ENCODE measurements at regions not wholly inside any gene's neighbourhood (a gene's known extent, or its start where the extent isn't known, plus 50 kb on each side); places are given as distances from the start of the nearest gene placed in this dataset.
A peak's percentile ranks its signal among the peaks of the same experiment; 100 is the strongest.

DNA sequence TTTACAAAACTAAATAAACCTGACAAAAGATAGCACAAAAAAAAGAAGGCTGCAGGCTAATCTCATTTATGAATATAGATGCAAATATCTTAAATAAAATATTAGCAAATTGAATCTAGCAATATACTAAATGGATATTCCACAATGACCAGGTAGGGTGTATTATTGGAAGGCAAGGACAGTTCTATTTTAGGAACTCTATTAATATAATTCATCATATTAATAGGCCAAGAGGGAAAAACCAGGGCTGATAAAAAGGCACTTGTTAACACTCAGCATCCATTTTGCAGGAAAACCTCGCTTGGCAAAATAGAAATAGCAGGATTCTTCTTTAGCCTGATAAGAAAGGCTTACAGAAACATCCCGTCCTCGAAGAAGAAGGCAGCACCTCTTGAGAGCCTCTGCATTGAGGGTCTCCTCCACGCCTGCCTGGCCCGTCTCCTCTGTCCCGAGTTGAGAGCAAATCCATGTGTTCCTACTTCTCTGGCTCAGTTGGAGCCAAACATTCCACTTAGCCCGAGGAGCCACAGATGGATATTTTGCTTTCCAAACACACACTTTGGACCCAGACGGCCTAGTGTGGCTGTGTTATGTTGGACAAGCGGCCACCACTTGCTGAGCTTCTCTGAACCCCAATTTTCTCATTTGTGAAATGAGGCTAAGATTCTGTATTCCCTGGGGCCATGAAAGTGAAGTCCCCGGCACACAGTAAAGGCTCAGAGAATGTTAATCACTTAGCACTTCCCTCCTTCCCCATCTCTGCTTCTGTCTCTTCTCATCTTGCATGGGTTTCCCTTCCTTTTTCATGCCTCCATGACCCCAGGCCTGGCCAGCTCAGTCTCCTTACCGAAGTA is 181.8 kb upstream of the MVB12B start:
- TF ChIP-seq, protein P1, sequence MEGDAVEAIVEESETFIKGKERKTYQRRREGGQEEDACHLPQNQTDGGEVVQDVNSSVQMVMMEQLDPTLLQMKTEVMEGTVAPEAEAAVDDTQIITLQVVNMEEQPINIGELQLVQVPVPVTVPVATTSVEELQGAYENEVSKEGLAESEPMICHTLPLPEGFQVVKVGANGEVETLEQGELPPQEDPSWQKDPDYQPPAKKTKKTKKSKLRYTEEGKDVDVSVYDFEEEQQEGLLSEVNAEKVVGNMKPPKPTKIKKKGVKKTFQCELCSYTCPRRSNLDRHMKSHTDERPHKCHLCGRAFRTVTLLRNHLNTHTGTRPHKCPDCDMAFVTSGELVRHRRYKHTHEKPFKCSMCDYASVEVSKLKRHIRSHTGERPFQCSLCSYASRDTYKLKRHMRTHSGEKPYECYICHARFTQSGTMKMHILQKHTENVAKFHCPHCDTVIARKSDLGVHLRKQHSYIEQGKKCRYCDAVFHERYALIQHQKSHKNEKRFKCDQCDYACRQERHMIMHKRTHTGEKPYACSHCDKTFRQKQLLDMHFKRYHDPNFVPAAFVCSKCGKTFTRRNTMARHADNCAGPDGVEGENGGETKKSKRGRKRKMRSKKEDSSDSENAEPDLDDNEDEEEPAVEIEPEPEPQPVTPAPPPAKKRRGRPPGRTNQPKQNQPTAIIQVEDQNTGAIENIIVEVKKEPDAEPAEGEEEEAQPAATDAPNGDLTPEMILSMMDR (IDR thresholded peaks at IDR 0.05; ENCODE audit: low read depth, low read length, missing control alignments): no peak
- DNase-seq (ENCODE audit: low read depth): no peak
- H3K4me3 ChIP-seq (ENCODE audit: low read depth, low read length): no peak overlapping the region

DNA sequence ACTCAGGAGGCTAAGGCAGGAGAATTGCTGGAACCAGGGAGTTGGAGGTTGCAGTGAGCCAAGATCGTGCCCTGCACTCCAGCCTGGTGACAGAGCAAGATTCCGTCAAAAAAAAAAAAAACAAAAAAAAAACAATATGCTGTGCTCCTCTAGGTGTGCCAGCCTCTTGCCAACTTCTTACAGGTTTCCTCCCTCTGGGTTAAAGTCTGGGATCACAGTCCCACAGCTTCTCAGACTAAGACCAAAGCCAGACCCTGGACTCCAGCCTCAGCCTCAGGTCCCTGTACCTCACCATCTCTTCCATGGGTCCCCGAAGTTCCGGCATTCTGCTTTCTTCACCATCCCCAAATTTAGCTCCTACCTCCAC is 180.8 kb upstream of the MVB12B start:
- TF ChIP-seq, protein P1 (IDR thresholded peaks at IDR 0.05; ENCODE audit: low read depth, low read length, missing control alignments): no peak
- H3K4me3 ChIP-seq (ENCODE audit: low read depth, low read length): peak overlapping the region; percentile 28
- DNase-seq (ENCODE audit: low read depth): no peak

DNA sequence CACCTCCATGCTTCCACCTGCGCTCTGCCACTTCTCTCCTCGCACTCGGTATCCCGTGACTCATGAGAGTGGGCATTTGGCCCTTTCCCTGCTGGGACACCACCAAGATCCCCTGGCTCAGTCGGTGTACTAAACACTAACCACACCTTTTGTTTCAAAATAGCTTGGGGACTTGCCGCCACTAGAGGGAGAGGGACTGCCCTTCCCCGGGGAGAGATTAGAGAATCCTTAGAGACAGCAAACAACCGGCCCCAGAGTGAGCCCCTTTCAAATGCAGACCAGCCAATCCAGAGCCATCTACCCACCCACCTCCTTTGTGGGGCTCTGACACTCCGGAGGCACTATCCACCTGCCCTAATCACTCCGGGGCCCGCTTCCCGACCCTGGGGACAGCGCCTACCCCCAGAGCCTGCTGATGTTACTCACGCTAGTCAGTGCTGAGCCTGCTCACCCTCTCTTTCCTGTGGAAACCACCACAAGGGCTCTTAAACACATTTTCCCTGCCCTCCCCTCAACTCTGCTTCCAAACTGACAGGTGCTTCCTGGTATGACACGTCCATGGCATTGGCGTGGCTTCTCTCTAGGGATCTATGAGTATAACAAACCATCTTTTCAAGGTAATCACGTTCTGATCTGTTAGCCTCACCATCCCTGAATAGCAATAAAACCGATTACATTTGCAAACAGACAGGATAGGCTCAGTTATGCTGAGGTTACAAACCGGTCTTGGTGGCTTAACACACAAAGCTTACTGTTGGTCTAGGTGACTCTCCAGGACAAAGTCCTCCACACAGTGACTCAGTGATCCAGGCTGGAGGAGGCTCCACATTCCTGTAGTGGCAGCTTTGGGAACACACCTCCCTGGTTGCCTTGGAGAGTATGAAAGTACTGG is 180.1 kb upstream of the MVB12B start:
- peak overlapping the region; percentile 28 for H3K4me3 ChIP-seq (ENCODE audit: low read depth, low read length)

DNA sequence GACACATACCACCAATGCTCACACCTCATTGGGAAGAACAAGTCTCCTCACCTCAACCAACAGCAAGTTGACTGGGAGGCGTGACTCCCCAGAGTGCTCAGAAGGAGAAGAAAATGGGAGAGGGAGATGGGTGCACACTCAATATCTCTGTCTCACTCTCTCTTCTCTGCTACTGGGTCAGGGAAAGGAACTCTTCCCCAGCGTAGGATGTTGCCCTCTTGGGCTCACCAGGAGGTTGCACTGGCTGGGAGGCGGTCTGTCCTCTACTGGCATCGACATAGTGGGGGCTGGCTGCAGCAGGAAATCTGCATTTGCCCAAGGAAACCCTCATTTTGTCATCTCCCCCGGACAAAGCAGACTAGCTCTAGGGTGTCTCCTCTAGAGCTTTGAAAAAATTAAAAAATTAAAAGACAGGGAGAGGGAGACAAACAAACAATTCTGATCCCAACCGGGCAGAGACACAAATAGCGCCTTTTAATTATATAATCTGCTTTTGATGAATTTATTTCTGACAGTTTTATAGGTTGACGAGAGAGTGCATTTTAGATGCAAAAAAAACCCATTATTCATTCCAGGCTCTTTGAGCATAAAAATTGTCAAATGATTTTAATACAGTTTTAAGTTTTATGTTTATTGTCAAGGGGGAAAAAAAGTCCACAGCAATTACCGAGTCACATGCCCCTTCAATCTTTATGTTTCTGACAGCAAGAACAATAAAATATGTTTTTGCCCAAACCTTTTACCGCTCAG is 179.3 kb upstream of the MVB12B start:
- DNase-seq (ENCODE audit: low read depth): no peak
- TF ChIP-seq, protein P1 (IDR thresholded peaks at IDR 0.05; ENCODE audit: low read depth, low read length, missing control alignments): no peak
- no peak overlapping the region for H3K4me3 ChIP-seq (ENCODE audit: low read depth, low read length)

More for the DNA sequence above, 180.1 kb upstream of the MVB12B start:
- DNase-seq (ENCODE audit: low read depth): peak; percentile 13
- TF ChIP-seq, protein P1 (IDR thresholded peaks at IDR 0.05; ENCODE audit: low read depth, low read length, missing control alignments): peak; percentile 78

DNA sequence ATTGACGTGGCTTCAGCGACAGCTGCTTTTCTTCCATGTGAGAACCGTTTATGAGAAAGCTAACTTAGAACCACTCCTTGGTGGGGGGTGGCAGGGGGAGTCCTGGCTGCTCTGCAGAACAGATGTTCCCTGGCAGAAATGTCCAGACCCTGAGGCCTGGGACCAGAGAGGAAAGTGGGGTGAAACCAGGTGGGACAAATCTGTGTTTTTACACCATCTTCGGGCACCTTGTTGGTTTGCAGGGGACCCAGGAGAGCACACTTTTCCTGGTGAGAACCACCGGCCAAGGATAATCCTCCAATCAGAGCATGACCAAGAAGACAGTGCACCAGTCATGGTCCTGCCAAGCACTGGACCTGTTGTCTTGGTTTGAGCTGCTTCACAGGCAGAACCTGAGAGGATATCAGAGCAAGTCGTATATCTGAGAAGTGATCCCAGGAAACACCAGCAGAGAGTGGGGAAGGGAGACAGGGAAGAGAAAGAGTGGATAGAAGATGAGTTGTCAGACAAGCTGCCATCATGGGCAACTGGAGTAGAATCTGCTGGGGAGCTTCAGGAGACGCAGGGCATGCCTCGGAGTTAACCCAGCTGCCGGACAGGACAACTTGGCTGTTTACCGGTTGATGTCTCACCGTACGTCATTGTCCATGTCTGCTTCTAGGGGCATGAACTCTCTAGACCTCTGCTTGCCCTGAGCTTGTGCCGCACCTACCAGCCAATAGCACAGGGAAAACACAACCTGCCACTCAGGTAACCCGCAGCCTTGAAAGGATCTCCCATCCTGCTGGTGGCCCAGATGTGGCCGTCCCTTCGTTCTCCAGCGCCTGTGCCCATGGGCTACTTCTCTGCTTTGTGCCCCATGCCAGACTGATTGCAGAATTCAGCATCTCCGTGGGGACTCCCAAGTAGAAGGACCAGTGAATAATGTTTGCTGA is 178.4 kb upstream of the MVB12B start:
- no peak for DNase-seq (ENCODE audit: low read depth)
- H3K4me3 ChIP-seq (ENCODE audit: low read depth, low read length): no peak overlapping the region
- TF ChIP-seq, protein P1 (IDR thresholded peaks at IDR 0.05; ENCODE audit: low read depth, low read length, missing control alignments): no peak

DNA sequence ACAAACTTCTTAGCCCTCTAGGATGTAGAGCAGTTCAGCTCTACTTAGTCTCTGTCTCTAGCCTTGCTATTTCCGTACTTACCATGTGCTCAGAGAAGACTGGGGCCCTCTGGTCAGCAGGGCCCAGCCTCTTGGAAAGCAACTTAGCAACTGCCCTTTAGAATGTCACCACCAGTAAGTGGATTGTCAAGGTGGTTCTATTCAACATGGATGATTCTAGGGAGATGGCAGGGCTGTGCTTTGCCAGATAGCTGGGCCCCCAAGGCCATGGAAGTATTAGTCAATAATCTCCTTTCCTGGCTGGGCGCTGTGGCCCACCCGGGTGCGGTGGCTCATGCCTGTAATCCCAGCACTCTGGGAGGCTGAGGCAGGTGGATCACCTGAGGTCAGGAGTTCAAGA is 177.6 kb upstream of the MVB12B start:
- no peak overlapping the region for H3K4me3 ChIP-seq (ENCODE audit: low read depth, low read length)
- no peak for DNase-seq (ENCODE audit: low read depth)
- TF ChIP-seq, protein P1 (IDR thresholded peaks at IDR 0.05; ENCODE audit: low read depth, low read length, missing control alignments): no peak
